Stimulated activated CD4-positive, alpha-beta T cell treated with anti-CD3 and anti-CD28 coated beads, Interleukin-1b, Interleukin-23, amount 100 ng/mL, for 48 hours (primary cell): ENCODE measurements at regions not wholly inside any gene's neighbourhood (a gene's known extent, or its start where the extent isn't known, plus 50 kb on each side); places are given as distances from the start of the nearest gene placed in this dataset.
"Not testable (repeated sequence)": the region's sequence is repeated elsewhere in the genome, so short reads cannot be mapped to it uniquely, and the experiment has no call there.

ENCODE experiments used
- DNase-seq: peaks from one replicate; pipeline ENCODE4 v3.0.0-alpha.2; 2020

- DNase-seq: not testable (repeated sequence)
These were observed 943.0 kb downstream of the TUBA3C start for GRCh38 chr13:18238586-18238985.

GRCh38 chr13:18236528-18236815 is 945.2 kb downstream of the TUBA3C start:
- no peak for DNase-seq

- no peak for DNase-seq
These were observed 945.7 kb downstream of the TUBA3C start for GRCh38 chr13:18235756-18236527.

- no peak for DNase-seq
These were observed 946.5 kb downstream of the TUBA3C start for GRCh38 chr13:18235172-18235571.

- DNase-seq: not testable (repeated sequence)
These were observed 947.2 kb downstream of the TUBA3C start for GRCh38 chr13:18234451-18234850.

- DNase-seq: no peak
These were observed 947.8 kb downstream of the TUBA3C start for GRCh38 chr13:18233783-18234299.

GRCh38 chr13:18232994-18233782 is 948.4 kb downstream of the TUBA3C start:
- DNase-seq: no peak

- no peak for DNase-seq
These were observed 949.2 kb downstream of the TUBA3C start for GRCh38 chr13:18232298-18232993.

- not testable (repeated sequence) for DNase-seq
These were observed 957.2 kb downstream of the TUBA3C start for GRCh38 chr13:18224411-18224810.

- DNase-seq: not testable (repeated sequence)
These were observed 966.9 kb downstream of the TUBA3C start for GRCh38 chr13:18214689-18215088.

GRCh38 chr13:18213511-18213910 is 968.1 kb downstream of the TUBA3C start:
- DNase-seq: not testable (repeated sequence)

- DNase-seq: no peak
These were observed 968.8 kb downstream of the TUBA3C start for GRCh38 chr13:18212873-18213272.

- DNase-seq: not testable (repeated sequence)
These were observed 969.7 kb downstream of the TUBA3C start for GRCh38 chr13:18211752-18212560.

GRCh38 chr13:18204614-18205178 is 976.9 kb downstream of the TUBA3C start:
- DNase-seq: not testable (repeated sequence)

- DNase-seq: not testable (repeated sequence)
These were observed 986.3 kb downstream of the TUBA3C start for GRCh38 chr13:18195365-18195678.

GRCh38 chr13:18194631-18195364 is 986.8 kb downstream of the TUBA3C start:
- DNase-seq: not testable (repeated sequence)

GRCh38 chr13:18194104-18194503 is 987.5 kb downstream of the TUBA3C start:
- not testable (repeated sequence) for DNase-seq
